ENCODE measurements at regions not wholly inside any gene's neighbourhood (a gene's known extent, or its start where the extent isn't known, plus 50 kb on each side); places are given as distances from the start of the nearest gene placed in this dataset.

DNA sequence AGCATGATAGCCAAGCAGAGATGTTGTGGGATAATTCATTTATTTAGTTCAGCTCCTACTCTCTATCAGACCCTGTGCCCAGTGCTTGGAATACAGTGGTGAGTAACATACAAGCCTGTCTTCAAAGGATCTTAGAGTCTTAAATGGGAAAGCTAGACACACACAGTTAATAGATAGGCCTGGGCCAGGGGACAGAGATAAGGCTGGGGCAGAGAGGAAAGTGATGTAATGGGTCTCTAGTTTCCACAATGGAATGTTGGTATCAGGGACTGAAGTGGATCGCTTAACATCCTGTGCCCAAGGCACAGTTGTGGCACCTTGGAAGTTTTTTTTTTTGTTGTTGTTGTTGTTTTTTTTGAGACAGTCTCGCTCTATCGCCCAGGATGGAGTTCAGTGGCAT, 79.9 kb upstream of the POLG start:
- WGBS, 2 donors = 82 to 89% methylated on average over 3 of the region's 3 CpGs
- no peaks in the 10 kb centered on the region for H3K27me3 ChIP-seq
- DNase-seq = no peak
- peaks cover 9% of the 10 kb centered on the region for H3K4me1 ChIP-seq
- intact Hi-C loops (cut with DNase I; ENCODE audit: low total_unique reads) = no loop called here
- H3K36me3 ChIP-seq (ENCODE audit: low read depth, missing control alignments) = no peaks in the 10 kb centered on the region
- H3K4me3 ChIP-seq = no peak overlapping the region
- no peaks in the 10 kb centered on the region for H3K9me3 ChIP-seq
- no peak overlapping the region for H3K27ac ChIP-seq
- TF ChIP-seq POLR2A (IDR thresholded peaks at IDR 0.05) = no peak
- no peak for TF ChIP-seq CTCF (IDR thresholded peaks at IDR 0.05)

GRCh38 chr15:89413877-89414276, 79.3 kb upstream of the POLG start:
- no peak for DNase-seq
- H3K27me3 ChIP-seq = no peaks in the 10 kb centered on the region
- intact Hi-C loops (cut with DNase I; ENCODE audit: low total_unique reads) = no loop called here
- H3K27ac ChIP-seq = no peak overlapping the region
- no peaks in the 10 kb centered on the region for H3K9me3 ChIP-seq
- H3K4me3 ChIP-seq = no peak overlapping the region
- no peaks in the 10 kb centered on the region for H3K36me3 ChIP-seq (ENCODE audit: low read depth, missing control alignments)
- H3K4me1 ChIP-seq = peaks cover 13% of the 10 kb centered on the region
- WGBS, 2 donors = 62 to 72% methylated on average over 2 of the region's 2 CpGs
- no peak for TF ChIP-seq POLR2A (IDR thresholded peaks at IDR 0.05)
- TF ChIP-seq CTCF (IDR thresholded peaks at IDR 0.05) = no peak

- DNase-seq = no peak
- H3K36me3 ChIP-seq (ENCODE audit: low read depth, missing control alignments) = no peaks in the 10 kb centered on the region
- H3K4me1 ChIP-seq = peaks cover 22% of the 10 kb centered on the region
- no peak overlapping the region for H3K4me3 ChIP-seq
- H3K9me3 ChIP-seq = no peaks in the 10 kb centered on the region
- no peaks in the 10 kb centered on the region for H3K27me3 ChIP-seq
- intact Hi-C loops (cut with DNase I; ENCODE audit: low total_unique reads) = no loop called here
- WGBS, 2 donors = 20 to 36% methylated on average over 11 of the region's 11 CpGs
- TF ChIP-seq CTCF (IDR thresholded peaks at IDR 0.05) (no peak), POLR2A (IDR thresholded peaks at IDR 0.05) (no peak)
- no peak overlapping the region for H3K27ac ChIP-seq
Measured at GRCh38 chr15:89412905-89413411, 78.3 kb upstream of the POLG start.

- no peak overlapping the region for H3K4me3 ChIP-seq
- H3K27me3 ChIP-seq = no peaks in the 10 kb centered on the region
- TF ChIP-seq POLR2A (IDR thresholded peaks at IDR 0.05) = no peak
- WGBS, 2 donors = 9 to 10% methylated on average over 19 of the region's 19 CpGs
- intact Hi-C loops (cut with DNase I; ENCODE audit: low total_unique reads) = no loop called here
- no peak overlapping the region for H3K27ac ChIP-seq
- H3K4me1 ChIP-seq = peaks cover 32% of the 10 kb centered on the region
- no peaks in the 10 kb centered on the region for H3K36me3 ChIP-seq (ENCODE audit: low read depth, missing control alignments)
- H3K9me3 ChIP-seq = no peaks in the 10 kb centered on the region
- DNase-seq = no peak
Measured at GRCh38 chr15:89410039-89410435, 75.4 kb upstream of the POLG start.

DNA sequence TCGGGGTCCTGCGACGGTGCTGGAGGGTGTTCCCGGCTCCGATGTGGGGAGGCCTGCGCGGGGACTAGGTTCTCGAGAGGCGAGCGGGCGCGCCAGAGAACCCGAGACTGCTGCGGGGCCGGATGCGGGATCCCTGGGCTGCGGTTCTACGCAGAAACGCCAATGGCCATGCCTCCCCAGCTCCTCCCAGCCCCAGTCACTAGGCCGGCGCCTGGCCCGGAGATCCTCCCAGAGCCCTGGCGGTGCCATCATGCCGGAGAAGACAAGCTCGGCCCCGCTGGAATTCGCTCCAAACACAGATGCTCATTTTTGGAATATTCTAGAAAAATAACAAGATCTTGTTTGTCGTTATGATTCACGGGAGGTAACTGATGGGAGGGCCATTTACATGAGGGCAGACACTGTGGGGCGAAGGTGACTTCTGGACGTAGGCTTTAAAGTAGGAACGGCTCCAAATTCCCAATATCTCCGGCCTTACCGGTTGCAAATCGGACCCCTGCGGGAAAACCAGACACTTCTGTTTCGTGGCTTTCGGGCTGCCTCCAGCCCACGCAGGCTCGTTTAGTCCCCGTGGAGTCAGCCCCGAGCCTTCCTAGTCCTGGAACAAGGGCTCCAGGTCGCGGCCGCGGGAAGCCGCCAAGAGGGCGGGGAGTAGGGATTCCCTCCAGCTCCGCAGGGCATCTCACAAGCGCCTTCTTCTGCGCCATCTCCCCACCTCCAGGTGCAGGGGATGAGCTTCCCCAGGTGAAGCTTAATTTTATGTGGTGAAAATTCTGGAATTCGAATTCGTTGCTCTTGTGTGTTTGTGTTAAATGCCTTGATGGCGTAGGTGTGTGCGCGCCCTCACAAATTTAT, 74.8 kb upstream of the POLG start:
- intact Hi-C loops (cut with DNase I; ENCODE audit: low total_unique reads) = no loop called here
- Histone ChIP-seq H3K9me3 (no peaks in the 10 kb centered on the region), H3K4me1 (peaks cover 32% of the 10 kb centered on the region), H3K27ac (no peak overlapping the region), H3K36me3 (ENCODE audit: low read depth, missing control alignments) (no peaks in the 10 kb centered on the region), H3K4me3 (no peak overlapping the region), H3K27me3 (no peaks in the 10 kb centered on the region)
- DNase-seq = no peak
- TF ChIP-seq CTCF (IDR thresholded peaks at IDR 0.05) = no peak
- no peak for TF ChIP-seq POLR2A (IDR thresholded peaks at IDR 0.05)
- WGBS, 2 donors = 7 to 10% methylated on average over 28 to 55 of the region's 56 CpGs
